Naive B cell (primary cell): ENCODE measurements at regions not wholly inside any gene's neighbourhood (a gene's known extent, or its start where the extent isn't known, plus 50 kb on each side); places are given as distances from the start of the nearest gene placed in this dataset.
A peak's percentile ranks its signal among the peaks of the same experiment; 100 is the strongest.

ENCODE experiments used
- ATAC-seq, 2 donors: fragments of 150-1000 bp; cut with Tn5 transposase; 2 replicates each; pipeline ENCODE4 v1.10.0; 2021; ENCODE audit warnings: low read depth in 2 of 2, mild to moderate bottlenecking in 2 of 2, moderate library complexity in 2 of 2
- DNase-seq: peaks from one replicate; pipeline ENCODE4 v3.0.0; 2022
- H3K27ac Mint-ChIP-seq, 6 donors: one replicate each; pipeline ENCODE4 v1.8.0; 2020 to 2022; ENCODE audit warnings: mild to moderate bottlenecking in 6 of 6, mixed read lengths in 6 of 6, moderate library complexity in 5 of 6, inconsistent platforms in 2 of 6
- H3K27me3 Mint-ChIP-seq, 3 donors: one replicate each; pipeline ENCODE4 v1.8.0; 2021 to 2022; ENCODE audit warnings: mixed read lengths in 3 of 3, mild to moderate bottlenecking in 1 of 3
- H3K36me3 Mint-ChIP-seq, 2 donors: one replicate each; pipeline ENCODE4 v1.8.0; 2020 to 2022; ENCODE audit warnings: mixed read lengths in 2 of 2, inconsistent platforms in 1 of 2, mild to moderate bottlenecking in 1 of 2
- H3K4me1 Mint-ChIP-seq, 3 donors: one replicate each; pipeline ENCODE4 v1.8.0; 2020 to 2022; ENCODE audit warnings: mixed read lengths in 3 of 3, inconsistent platforms in 1 of 3, mild to moderate bottlenecking in 1 of 3, moderate library complexity in 1 of 3
- H3K4me3 Mint-ChIP-seq, 8 donors: one replicate each; pipeline ENCODE4 v1.8.0; 2020 to 2022; ENCODE audit warnings: mild to moderate bottlenecking in 8 of 8, mixed read lengths in 8 of 8, moderate library complexity in 8 of 8, inconsistent platforms in 2 of 8
- H3K9me3 Mint-ChIP-seq, 7 donors: one replicate each; pipeline ENCODE4 v1.8.0; 2020 to 2022; ENCODE audit warnings: mixed read lengths in 7 of 7, mild to moderate bottlenecking in 5 of 7, inconsistent platforms in 2 of 7, moderate library complexity in 1 of 7

GRCh38 chr5:166845044-166845443, 1446.4 kb upstream of the WWC1 start:
- DNase-seq (no peak), ATAC-seq (no peak)
- Mint-ChIP-seq H3K4me3 (peak overlapping the region in 1 of 8 donors; percentile 6), H3K4me1 (no peaks in the 10 kb centered on the region), H3K27ac (no peak overlapping the region), H3K36me3 (no peaks in the 10 kb centered on the region), H3K9me3 (peaks cover 2 to 19% (median 15%) of the 10 kb centered on the region in 7 donors), H3K27me3 (no peaks in the 10 kb centered on the region)

- Mint-ChIP-seq H3K27ac (no peak overlapping the region), H3K9me3 (peaks cover 0 to 6% (median 0%) of the 10 kb centered on the region in 7 donors), H3K4me1 (no peaks in the 10 kb centered on the region), H3K36me3 (no peaks in the 10 kb centered on the region), H3K4me3 (no peak overlapping the region), H3K27me3 (no peaks in the 10 kb centered on the region)
- DNase-seq (no peak), ATAC-seq (no peak)
These were observed 1434.7 kb upstream of the WWC1 start for GRCh38 chr5:166856791-166857190.

GRCh38 chr5:166860426-166860825, 1431.0 kb upstream of the WWC1 start:
- ATAC-seq = no peak
- no peaks in the 10 kb centered on the region for H3K27me3 Mint-ChIP-seq
- DNase-seq = no peak
- peaks cover 0 to 9% (median 4%) of the 10 kb centered on the region in 7 donors for H3K9me3 Mint-ChIP-seq
- no peak overlapping the region for H3K4me3 Mint-ChIP-seq
- H3K4me1 Mint-ChIP-seq = no peaks in the 10 kb centered on the region
- no peaks in the 10 kb centered on the region for H3K36me3 Mint-ChIP-seq
- H3K27ac Mint-ChIP-seq = no peak overlapping the region

- Mint-ChIP-seq H3K27ac (no peak overlapping the region), H3K4me3 (no peak overlapping the region), H3K27me3 (no peaks in the 10 kb centered on the region), H3K9me3 (peaks cover 0 to 9% (median 4%) of the 10 kb centered on the region in 7 donors), H3K4me1 (no peaks in the 10 kb centered on the region), H3K36me3 (no peaks in the 10 kb centered on the region)
- no peak for DNase-seq
- no peak for ATAC-seq
These were observed 1428.9 kb upstream of the WWC1 start for GRCh38 chr5:166862581-166862980.

- H3K27ac Mint-ChIP-seq = no peak overlapping the region
- no peaks in the 10 kb centered on the region for H3K36me3 Mint-ChIP-seq
- no peaks in the 10 kb centered on the region for H3K4me1 Mint-ChIP-seq
- no peak for DNase-seq
- peaks cover 0 to 9% (median 3%) of the 10 kb centered on the region in 7 donors for H3K9me3 Mint-ChIP-seq
- no peak for ATAC-seq
- no peaks in the 10 kb centered on the region for H3K27me3 Mint-ChIP-seq
- no peak overlapping the region for H3K4me3 Mint-ChIP-seq
These were observed 1426.2 kb upstream of the WWC1 start for GRCh38 chr5:166865206-166865605.

- Mint-ChIP-seq H3K4me1 (no peaks in the 10 kb centered on the region), H3K27me3 (no peaks in the 10 kb centered on the region), H3K36me3 (no peaks in the 10 kb centered on the region), H3K9me3 (peaks cover 0 to 8% (median 5%) of the 10 kb centered on the region in 7 donors), H3K27ac (no peak overlapping the region), H3K4me3 (no peak overlapping the region)
- ATAC-seq (no peak), DNase-seq (no peak)
These were observed 1411.0 kb upstream of the WWC1 start for GRCh38 chr5:166880456-166880855.

GRCh38 chr5:166881802-166882201, 1409.6 kb upstream of the WWC1 start:
- no peak for DNase-seq
- no peak for ATAC-seq

GRCh38 chr5:166883016-166883415, 1408.4 kb upstream of the WWC1 start:
- DNase-seq = no peak
- Mint-ChIP-seq H3K9me3 (peaks cover 0 to 11% (median 5%) of the 10 kb centered on the region in 7 donors), H3K4me3 (no peak overlapping the region), H3K4me1 (no peaks in the 10 kb centered on the region), H3K27ac (no peak overlapping the region), H3K27me3 (no peaks in the 10 kb centered on the region), H3K36me3 (no peaks in the 10 kb centered on the region)
- no peak for ATAC-seq

More at GRCh38 chr5:166881802-166882201, 1409.6 kb upstream of the WWC1 start:
- Mint-ChIP-seq H3K9me3 (peaks cover 0 to 8% (median 5%) of the 10 kb centered on the region in 7 donors), H3K27ac (no peak overlapping the region), H3K4me1 (no peaks in the 10 kb centered on the region), H3K27me3 (no peaks in the 10 kb centered on the region), H3K36me3 (no peaks in the 10 kb centered on the region), H3K4me3 (no peak overlapping the region)

- Mint-ChIP-seq H3K27me3 (no peaks in the 10 kb centered on the region), H3K9me3 (peaks cover 0 to 13% (median 7%) of the 10 kb centered on the region in 7 donors), H3K36me3 (no peaks in the 10 kb centered on the region), H3K4me1 (no peaks in the 10 kb centered on the region), H3K4me3 (no peak overlapping the region), H3K27ac (no peak overlapping the region)
- no peak for ATAC-seq
- DNase-seq = no peak
These were observed 1393.3 kb upstream of the WWC1 start for GRCh38 chr5:166898166-166898565.

- H3K36me3 Mint-ChIP-seq = no peaks in the 10 kb centered on the region
- H3K4me3 Mint-ChIP-seq = no peak overlapping the region
- H3K4me1 Mint-ChIP-seq = no peaks in the 10 kb centered on the region
- DNase-seq (no peak), ATAC-seq (no peak)
- no peaks in the 10 kb centered on the region for H3K27me3 Mint-ChIP-seq
- H3K9me3 Mint-ChIP-seq = peaks cover 0 to 9% (median 5%) of the 10 kb centered on the region in 7 donors
- H3K27ac Mint-ChIP-seq = no peak overlapping the region
These were observed 1392.1 kb upstream of the WWC1 start for GRCh38 chr5:166899343-166899742.

GRCh38 chr5:166904571-166904970, 1386.9 kb upstream of the WWC1 start:
- Mint-ChIP-seq H3K36me3 (no peaks in the 10 kb centered on the region), H3K4me3 (no peak overlapping the region), H3K9me3 (peaks cover 0 to 11% (median 2%) of the 10 kb centered on the region in 7 donors), H3K27me3 (no peaks in the 10 kb centered on the region), H3K27ac (no peak overlapping the region), H3K4me1 (no peaks in the 10 kb centered on the region)
- ATAC-seq = no peak
- DNase-seq = no peak

GRCh38 chr5:166906991-166907713, 1384.3 kb upstream of the WWC1 start:
- Mint-ChIP-seq H3K9me3 (peaks cover 0 to 5% (median 0%) of the 10 kb centered on the region in 7 donors), H3K27me3 (no peaks in the 10 kb centered on the region), H3K27ac (no peak overlapping the region), H3K4me1 (no peaks in the 10 kb centered on the region), H3K4me3 (no peak overlapping the region), H3K36me3 (no peaks in the 10 kb centered on the region)
- no peak for DNase-seq
- no peak for ATAC-seq

- Mint-ChIP-seq H3K36me3 (no peaks in the 10 kb centered on the region), H3K9me3 (peaks cover 0 to 7% (median 0%) of the 10 kb centered on the region in 7 donors), H3K27me3 (no peaks in the 10 kb centered on the region), H3K27ac (no peak overlapping the region), H3K4me1 (no peaks in the 10 kb centered on the region), H3K4me3 (no peak overlapping the region)
- DNase-seq = no peak
- no peak for ATAC-seq
These were observed 1382.4 kb upstream of the WWC1 start for GRCh38 chr5:166909040-166909439.

- Mint-ChIP-seq H3K9me3 (peaks cover 0 to 7% (median 1%) of the 10 kb centered on the region in 7 donors), H3K36me3 (no peaks in the 10 kb centered on the region), H3K27me3 (no peaks in the 10 kb centered on the region), H3K4me1 (no peaks in the 10 kb centered on the region), H3K27ac (no peak overlapping the region), H3K4me3 (peak overlapping the region in 1 of 8 donors; percentile 29)
- no peak for ATAC-seq
- no peak for DNase-seq
These were observed 1381.5 kb upstream of the WWC1 start for GRCh38 chr5:166909926-166910325.
